Esophagus squamous epithelium (tissue), 4 donors: ENCODE measurements at regions not wholly inside any gene's neighbourhood (a gene's known extent, or its start where the extent isn't known, plus 50 kb on each side); places are given as distances from the start of the nearest gene placed in this dataset.

Experiments used
- CTCF ChIP-seq, 6 experiments: fragments of 450-650 bp in 4 of 6; fragments of 200-600 bp in 2 of 6; sonication (generic) in 2 of 6; IDR thresholded peaks; one replicate each; pipeline ENCODE4 v1.5.1; 2016 to 2019; ENCODE audit warnings: antibody characterized with exemption in 6 of 6, mild to moderate bottlenecking in 4 of 6, moderate library complexity in 4 of 6
- POLR2A ChIP-seq, 4 donors: fragments of 450-650 bp; IDR thresholded peaks; one replicate each; pipeline ENCODE4 v1.6.1; 2017; ENCODE audit warnings: antibody characterized with exemption in 4 of 4, mild to moderate bottlenecking in 4 of 4, moderate library complexity in 3 of 4

DNA sequence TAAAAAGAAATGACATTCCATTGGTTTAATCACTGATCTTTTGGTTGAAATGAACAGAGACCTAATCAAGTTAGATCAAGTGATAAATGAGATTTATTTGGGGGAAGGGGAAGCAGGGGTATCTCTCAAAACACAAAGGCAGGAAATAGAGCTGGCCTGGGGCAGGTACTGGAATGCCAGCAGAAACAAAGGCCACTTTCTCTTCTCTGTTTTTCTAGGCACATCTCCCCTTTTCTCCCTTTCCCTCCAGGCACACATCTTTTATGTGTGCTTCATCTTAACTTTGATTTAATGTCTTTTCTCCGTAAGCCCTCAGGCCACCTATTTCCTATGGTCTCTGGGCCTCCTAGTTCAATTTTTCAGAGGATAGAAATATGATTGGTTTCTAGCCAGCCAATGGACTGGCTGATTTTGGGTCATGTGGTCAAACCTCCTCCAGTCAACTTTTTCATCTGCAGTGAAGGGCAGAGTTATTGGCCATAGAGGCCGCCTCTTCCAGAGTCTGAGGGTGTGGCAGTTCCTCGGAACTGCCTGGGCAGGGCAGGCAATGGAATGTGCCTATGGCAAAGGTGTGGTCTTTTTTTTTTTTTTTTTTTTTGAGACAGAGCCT, 58.9 kb upstream of the FAM136A start:
- no peak for TF ChIP-seq CTCF (IDR thresholded peaks at IDR 0.05)
- no peak for TF ChIP-seq POLR2A (IDR thresholded peaks at IDR 0.05)
